ENCODE measurements at regions not wholly inside any gene's neighbourhood (a gene's known extent, or its start where the extent isn't known, plus 50 kb on each side); places are given as distances from the start of the nearest gene placed in this dataset.
"Not testable (repeated sequence)": the region's sequence is repeated elsewhere in the genome, so short reads cannot be mapped to it uniquely, and the experiment has no call there.

GRCh38 chr6:56720202-56720601 lies 77.5 kb upstream of the DST start:
- TF ChIP-seq ATF3 (IDR thresholded peaks at IDR 0.05); CTCF (IDR thresholded peaks at IDR 0.05; ENCODE audit: low read depth, low read length, missing input control); MAX (IDR thresholded peaks at IDR 0.05); SP1 (IDR thresholded peaks at IDR 0.05); NR2F2 (IDR thresholded peaks at IDR 0.05); RAD21 (IDR thresholded peaks at IDR 0.05); ZBTB33 (IDR thresholded peaks at IDR 0.05); TAF1 (conservative IDR thresholded peaks at IDR 0.05); REST (IDR thresholded peaks at IDR 0.05); GABPA (IDR thresholded peaks at IDR 0.05 in 1 of 2, conservative IDR thresholded peaks at IDR 0.05 in 1 of 2); EGR1 (IDR thresholded peaks at IDR 0.05; ENCODE audit: low read depth in 2 of 2): not testable (repeated sequence)
- TF ChIP-seq RXRA (IDR thresholded peaks at IDR 0.05): peak in 1 of 2 donors; percentile 41
